Ovary (tissue), 3 donors: ENCODE measurements at regions not wholly inside any gene's neighbourhood (a gene's known extent, or its start where the extent isn't known, plus 50 kb on each side); places are given as distances from the start of the nearest gene placed in this dataset.

Source experiments
- CTCF ChIP-seq, 3 donors: fragments of 450-650 bp in 2 of 3; fragments of 200-600 bp in 1 of 3; IDR thresholded peaks; one replicate each; pipeline versions ENCODE4 v1.5.1 to v1.8.0; 2016 to 2022; ENCODE audit warnings: antibody characterized with exemption in 3 of 3, mild to moderate bottlenecking in 1 of 3
- EP300 ChIP-seq: sonication (generic); formaldehyde crosslinking; IDR thresholded peaks from one replicate; pipeline ENCODE4 v1.6.1; 2017; ENCODE audit warnings: antibody characterized with exemption
- POLR2A ChIP-seq: fragments of 450-650 bp; IDR thresholded peaks from one replicate; pipeline ENCODE4 v1.6.1; 2017; ENCODE audit warnings: antibody characterized with exemption, mild to moderate bottlenecking, moderate library complexity
- donor health status: DM: no; HTN: no; CAD: no.

GRCh38 chr17:51541215-51541614, 280.9 kb downstream of the UTP18 start:
- no peak for TF ChIP-seq CTCF (IDR thresholded peaks at IDR 0.05)
- no peak for TF ChIP-seq POLR2A
- no peak for TF ChIP-seq EP300
